H1 (cell line): ENCODE measurements at regions not wholly inside any gene's neighbourhood (a gene's known extent, or its start where the extent isn't known, plus 50 kb on each side); places are given as distances from the start of the nearest gene placed in this dataset.

Source experiments
- CTCF ChIA-PET: fragments of 300-600 bp; sonication (Branson Sonifier 250); formaldehyde crosslinking; loops from one replicate; lab custom pipeline; 2021; ENCODE audit not compliant: partially characterized antibody; lab: Charles Lee
- POLR2A ChIA-PET: fragments of 300-600 bp; sonication (Branson Sonifier 250); formaldehyde crosslinking; loops from one replicate; lab custom pipeline; 2021; ENCODE audit warnings: inconsistent platforms; ENCODE audit not compliant: partially characterized antibody; lab: Charles Lee
- DNase-seq, 2 experiments: peaks; one replicate each; pipeline versions ENCODE4 v3.0.0 to v3.0.0-alpha.2; 2010 to 2022; ENCODE audit warnings: low spot score in 2 of 2, low read depth in 1 of 2, mixed read lengths in 1 of 2
- FAIRE-seq: peaks from 2 replicates; lab custom pipeline; 2011; peaks lifted over from hg19 to GRCh38; lab: Jason Lieb, UNC
- H2AFZ ChIP-seq: 2 replicates; pipeline ENCODE4 v1.8.1; 2012; ENCODE audit warnings: low read length, inconsistent platforms
- H2AK5ac ChIP-seq: 2 replicates; pipeline ENCODE4 v1.6.1; 2013; ENCODE audit warnings: low read depth, low read length
- H2BK120ac ChIP-seq: replicated peaks from 2 replicates; pipeline ENCODE3; 2013; ENCODE audit warnings: low read depth, low read length, inconsistent platforms
- H2BK12ac ChIP-seq: 2 replicates; pipeline ENCODE4 v1.6.1; 2013; ENCODE audit warnings: low read depth, low read length
- H2BK15ac ChIP-seq: 2 replicates; pipeline ENCODE4 v1.6.1; 2013; ENCODE audit warnings: low read length
- H2BK20ac ChIP-seq: 2 replicates; pipeline ENCODE4 v1.6.1; 2013; ENCODE audit warnings: low read length
- H2BK5ac ChIP-seq: 2 replicates; pipeline ENCODE4 v1.6.1; 2013; ENCODE audit warnings: low read depth, low read length
- H3K14ac ChIP-seq: 2 replicates; pipeline ENCODE4 v1.6.1; 2013; ENCODE audit warnings: inconsistent platforms; ENCODE audit not compliant: insufficient read length
- H3K18ac ChIP-seq: 2 replicates; pipeline ENCODE4 v1.6.1; 2013; ENCODE audit warnings: low read length; ENCODE audit errors: extremely low read depth
- H3K23ac ChIP-seq: 2 replicates; pipeline ENCODE4 v1.6.1; 2013; ENCODE audit warnings: inconsistent platforms; ENCODE audit not compliant: insufficient read length
- H3K23me2 ChIP-seq: 2 replicates; pipeline ENCODE4 v1.6.1; 2013; ENCODE audit warnings: low read depth, low read length
- H3K27ac ChIP-seq: 2 replicates; pipeline ENCODE4 v1.6.1; 2011; ENCODE audit warnings: low read depth, low read length, inconsistent platforms
- H3K27me3 ChIP-seq, 4 experiments: replicated peaks in 1 of 4; 1 replicate in 1 of 4; 2 replicates in 3 of 4; pipeline versions ENCODE4 v1.6.1 to v1.8.1; 2011 to 2013; ENCODE audit warnings: low read length in 3 of 4, mild to moderate bottlenecking in 3 of 4, inconsistent platforms in 2 of 4, mixed read lengths in 2 of 4, moderate library complexity in 1 of 4; ENCODE audit not compliant: control insufficient read depth in 3 of 4, insufficient read depth in 3 of 4; ENCODE audit errors: extremely low read depth in 1 of 4
- H3K36me3 ChIP-seq, 4 experiments: 2 replicates each; pipeline versions ENCODE4 v1.6.1 to v1.8.1; 2011 to 2013; ENCODE audit warnings: mild to moderate bottlenecking in 4 of 4, low read length in 3 of 4, moderate library complexity in 2 of 4, control low read depth in 1 of 4, inconsistent platforms in 1 of 4; ENCODE audit not compliant: insufficient read depth in 4 of 4, control insufficient read depth in 2 of 4
- H3K4ac ChIP-seq: replicated peaks from 2 replicates; pipeline ENCODE3; 2013; ENCODE audit warnings: low read length, low read depth, mixed read lengths, inconsistent platforms; ENCODE audit not compliant: insufficient read length
- H3K4me1 ChIP-seq, 4 experiments: replicated peaks in 1 of 4; 1 replicate in 1 of 4; 2 replicates in 3 of 4; pipeline versions ENCODE4 v1.6.1 to v1.8.1; 2011 to 2013; ENCODE audit warnings: low read length in 3 of 4, inconsistent platforms in 2 of 4, mixed read lengths in 1 of 4; ENCODE audit not compliant: insufficient read depth in 4 of 4, control insufficient read depth in 3 of 4
- H3K4me2 ChIP-seq, 2 experiments: 2 replicates each; pipeline versions ENCODE4 v1.6.1 to v1.8.1; 2011 to 2013; ENCODE audit warnings: low read depth in 2 of 2, low read length in 2 of 2, control low read depth in 1 of 2, inconsistent platforms in 1 of 2, mild to moderate bottlenecking in 1 of 2; ENCODE audit not compliant: insufficient read depth in 1 of 2
- H3K4me3 ChIP-seq, 4 experiments: fragments of 200-600, 300-600 bp in 1 of 4; sonication (generic), shearing (Covaris generic), sonication (Bioruptor Twin) in 1 of 4; 2 replicates each; pipeline versions ENCODE4 v1.5.1 to v1.8.1; 2011 to 2016; ENCODE audit warnings: low read length in 4 of 4, low read depth in 3 of 4, control low read depth in 2 of 4, inconsistent platforms in 2 of 4, mild to moderate bottlenecking in 2 of 4, mixed read lengths in 1 of 4, moderate library complexity in 1 of 4; ENCODE audit not compliant: insufficient read depth in 2 of 4; ENCODE audit errors: extremely low read depth in 1 of 4
- H3K56ac ChIP-seq: replicated peaks from 2 replicates; pipeline ENCODE3; 2013; ENCODE audit warnings: low read depth, mild to moderate bottlenecking, mixed read lengths, low read length, inconsistent platforms; ENCODE audit not compliant: insufficient read length
- H3K79me1 ChIP-seq: 2 replicates; pipeline ENCODE4 v1.6.1; 2013; ENCODE audit warnings: low read depth, low read length, control low read depth
- H3K79me2 ChIP-seq, 2 experiments: 2 replicates each; pipeline versions ENCODE4 v1.6.1 to v1.8.1; 2012 to 2013; ENCODE audit warnings: low read length in 2 of 2, mild to moderate bottlenecking in 2 of 2, inconsistent platforms in 1 of 2; ENCODE audit not compliant: insufficient read depth in 2 of 2, control insufficient read depth in 1 of 2
- H3K9ac ChIP-seq, 4 experiments: replicated peaks in 1 of 4; 1 replicate in 1 of 4; 2 replicates in 3 of 4; pipeline versions ENCODE4 v1.6.1 to v1.8.1; 2011 to 2013; ENCODE audit warnings: low read depth in 3 of 4, low read length in 3 of 4, control low read depth in 2 of 4, mild to moderate bottlenecking in 2 of 4, moderate library complexity in 2 of 4, inconsistent platforms in 1 of 4; ENCODE audit errors: extremely low read depth in 1 of 4
- H3K9me3 ChIP-seq, 2 experiments: 2 replicates each; pipeline versions ENCODE4 v1.6.1 to v1.8.1; 2012 to 2013; ENCODE audit warnings: mild to moderate bottlenecking in 2 of 2, moderate library complexity in 2 of 2, control low read depth in 1 of 2, inconsistent platforms in 1 of 2, low read depth in 1 of 2, low read length in 1 of 2, mixed read lengths in 1 of 2; ENCODE audit not compliant: insufficient read depth in 2 of 2
- H4K20me1 ChIP-seq, 2 experiments: replicated peaks in 1 of 2; 2 replicates each; pipeline versions ENCODE3 to v1.8.1; 2011 to 2013; ENCODE audit warnings: inconsistent platforms in 2 of 2, low read length in 2 of 2, mild to moderate bottlenecking in 1 of 2; ENCODE audit not compliant: insufficient read depth in 2 of 2, control insufficient read depth in 1 of 2
- H4K5ac ChIP-seq: 2 replicates; pipeline ENCODE4 v1.6.1; 2013; ENCODE audit warnings: low read length, low read depth, mixed read lengths, inconsistent platforms; ENCODE audit not compliant: insufficient read length
- H4K8ac ChIP-seq: 2 replicates; pipeline ENCODE4 v1.8.0; 2013; ENCODE audit warnings: mild to moderate bottlenecking, moderate library complexity, low read length, inconsistent platforms; ENCODE audit not compliant: insufficient read depth; ENCODE audit errors: extremely low read depth
- H4K91ac ChIP-seq: replicated peaks from 2 replicates; pipeline ENCODE3; 2013; ENCODE audit warnings: low read length, mixed read lengths, inconsistent platforms; ENCODE audit not compliant: insufficient read length
- BRCA1 ChIP-seq: IDR thresholded peaks from 2 replicates; pipeline ENCODE4 v1.6.1; 2012; ENCODE audit warnings: low read depth, low read length, improper control_type of control experiment
- CHD2 ChIP-seq: IDR thresholded peaks from 2 replicates; pipeline ENCODE4 v1.6.1; 2012; ENCODE audit warnings: low read length, improper control_type of control experiment
- EGR1 ChIP-seq: IDR thresholded peaks from 2 replicates; pipeline ENCODE4 v1.6.1; 2011; ENCODE audit warnings: low read depth, low read length, borderline replicate concordance
- KDM1A ChIP-seq: fragments of 200-600, 300-600 bp; sonication (generic); IDR thresholded peaks from 2 replicates; pipeline ENCODE4 v1.7.1; 2016; ENCODE audit warnings: mild to moderate bottlenecking, low read length, borderline replicate concordance
- POLR2AphosphoS5 ChIP-seq: IDR thresholded peaks from 2 replicates; pipeline ENCODE4 v1.6.1; 2011; ENCODE audit warnings: low read depth, low read length
- RNF2 ChIP-seq: fragments of 200-900, 300-1000 bp; sonication (generic); IDR thresholded peaks from 2 replicates; pipeline ENCODE4 v1.7.1; 2016; ENCODE audit warnings: borderline replicate concordance, low read depth, mild to moderate bottlenecking, antibody characterized with exemption, low read length; ENCODE audit not compliant: poor library complexity, severe bottlenecking; ENCODE audit errors: missing control alignments
- SAP30 ChIP-seq: fragments of 300-600 bp; sonication (generic); IDR thresholded peaks from 2 replicates; pipeline ENCODE4 v1.7.1; 2012; ENCODE audit warnings: low read length, moderate library complexity, mild to moderate bottlenecking, inconsistent platforms; ENCODE audit not compliant: insufficient read depth, insufficient replicate concordance
- SIN3A ChIP-seq, 2 experiments: IDR thresholded peaks in 1 of 2; conservative IDR thresholded peaks in 1 of 2; 2 replicates each; pipeline ENCODE4 v1.6.1; 2011 to 2012; ENCODE audit warnings: low read length in 2 of 2, improper control_type of control experiment in 1 of 2, low read depth in 1 of 2, mild to moderate bottlenecking in 1 of 2
- SIX5 ChIP-seq: IDR thresholded peaks from 2 replicates; pipeline ENCODE4 v1.6.1; 2011; ENCODE audit warnings: mild to moderate bottlenecking, low read depth, low read length
- SRF ChIP-seq: IDR thresholded peaks from 2 replicates; pipeline ENCODE4 v1.6.1; 2011; ENCODE audit warnings: mild to moderate bottlenecking, low read depth, low read length, moderate library complexity
- SUZ12 ChIP-seq: fragments of 200-600 bp; sonication (generic); IDR thresholded peaks from 2 replicates; pipeline ENCODE4 v1.6.1; 2012; ENCODE audit warnings: mild to moderate bottlenecking, inconsistent platforms, low read length, moderate library complexity, mixed read lengths
- TBP ChIP-seq: IDR thresholded peaks from 2 replicates; pipeline ENCODE4 v1.6.1; 2011; ENCODE audit warnings: low read depth, low read length, improper control_type of control experiment
- TEAD4 ChIP-seq: IDR thresholded peaks from 2 replicates; pipeline ENCODE4 v1.6.1; 2012; ENCODE audit warnings: low read depth, low read length, inconsistent platforms, mixed read lengths
- YY1 ChIP-seq: IDR thresholded peaks from 2 replicates; pipeline ENCODE4 v1.6.1; 2011; ENCODE audit warnings: low read depth, mild to moderate bottlenecking, low read length
- WGBS, 2 experiments: shearing (Covaris generic) in 1 of 2; methylation state at CpG; one replicate each; pipeline versions ENCODE4 v1.1.6 to v1.1.7; 2013 to 2015; ENCODE audit warnings: low lambda C conversion rate in 2 of 2, mixed read lengths in 2 of 2, inconsistent platforms in 1 of 2, low coverage in 1 of 2, missing lambda C conversion rate in 1 of 2; ENCODE audit not compliant: insufficient replicate concordance in 2 of 2, insufficient coverage in 1 of 2, insufficient read length in 1 of 2; ENCODE audit errors: extremely low coverage in 1 of 2, missing lambda C conversion rate in 1 of 2; 5-methylcytosine and 5-hydroxymethylcytosine counted together

DNA sequence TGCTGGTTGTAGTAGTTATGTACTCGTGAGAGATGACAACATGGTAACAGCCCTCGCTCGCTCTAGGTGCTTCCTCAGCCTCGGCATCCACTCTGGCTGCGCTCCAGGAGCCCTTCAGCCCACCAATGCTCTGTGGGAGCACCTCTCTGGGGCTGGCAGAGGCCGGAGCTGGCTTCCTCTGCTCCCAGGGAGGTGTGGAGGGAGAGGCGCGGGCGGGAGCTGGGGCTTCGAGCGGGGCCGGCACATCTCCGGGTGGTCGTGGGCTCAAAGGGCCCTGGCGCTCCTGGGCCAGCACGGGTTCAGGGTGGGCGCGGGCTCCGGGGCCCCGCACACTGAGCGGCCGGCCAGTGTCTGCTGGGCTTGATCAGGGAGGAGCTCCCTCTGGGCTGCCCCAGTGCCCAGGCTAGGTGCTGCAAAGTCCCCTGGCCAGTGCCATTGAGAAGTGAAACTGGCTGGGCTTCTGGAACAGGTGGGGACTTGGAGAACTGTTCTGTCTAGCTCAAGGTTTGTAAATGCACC is 1012.1 kb downstream of the CNTNAP5 start:
- POLR2A ChIA-PET: no interaction called here
- Histone ChIP-seq H2BK5ac (no peak overlapping the region), H3K9ac (no peak overlapping the region), H3K4ac (no peak overlapping the region), H2BK120ac (no peak overlapping the region), H2BK15ac (no peak overlapping the region), H3K56ac (no peak overlapping the region), H2BK12ac (no peak overlapping the region), H4K5ac (no peak overlapping the region), H2AFZ (no peak overlapping the region), H3K36me3 (peaks cover 0 to 3% (median 0%) of the 10 kb centered on the region in 4 experiments; a peak in 2 of 8 replicates), H3K9me3 (peaks cover 0 to 5% of the 10 kb centered on the region in 2 experiments; a peak in 1 of 4 replicates), H3K23me2 (no peaks in the 10 kb centered on the region), H4K20me1 (no peaks in the 10 kb centered on the region), H3K23ac (no peak overlapping the region), H3K4me2 (no peak overlapping the region), H4K8ac (no peak overlapping the region), H3K79me2 (no peaks in the 10 kb centered on the region), H3K27ac (no peak overlapping the region), H3K27me3 (no peaks in the 10 kb centered on the region), H3K79me1 (no peaks in the 10 kb centered on the region), H3K4me3 (no peak overlapping the region), H2AK5ac (no peak overlapping the region), H3K14ac (no peak overlapping the region), H3K18ac (no peak overlapping the region), H3K4me1 (no peaks in the 10 kb centered on the region), H2BK20ac (no peak overlapping the region), H4K91ac (no peak overlapping the region)
- no peak for DNase-seq
- CTCF ChIA-PET: interaction anchor here (0.7 to 1.0 kb wide), 2 partner anchors 11 to 144 kb away, joined by 3 read pairs; no protein-coding TSS in a partner anchor
- WGBS, 2 experiments: 96% methylated on average over 16 of the region's 22 CpGs; no CpG with 5 or more reads in 1 of the 2 experiments
- FAIRE-seq: no peak
- TF ChIP-seq EGR1: no peak
- TF ChIP-seq YY1: no peak
- TF ChIP-seq TEAD4: no peak
- TF ChIP-seq KDM1A: no peak
- TF ChIP-seq SUZ12: no peak
- TF ChIP-seq RNF2: no peak
- TF ChIP-seq POLR2AphosphoS5: no peak
- TF ChIP-seq CHD2: no peak
- no peak for TF ChIP-seq SRF
- no peak for TF ChIP-seq TBP
- TF ChIP-seq SIN3A (conservative IDR thresholded peaks at IDR 0.05 in 1 of 2, IDR thresholded peaks at IDR 0.05 in 1 of 2; ENCODE audit: low read depth in 1 of 2, low read length in 2 of 2): no peak
- no peak for TF ChIP-seq BRCA1
- TF ChIP-seq SAP30: no peak
- TF ChIP-seq SIX5: no peak
